NCI-H82 treated with DMSO at 0.1 percent for 48 hours (cell line): ENCODE measurements at regions not wholly inside any gene's neighbourhood (a gene's known extent, or its start where the extent isn't known, plus 50 kb on each side); places are given as distances from the start of the nearest gene placed in this dataset.
"Not testable (repeated sequence)": the region's sequence is repeated elsewhere in the genome, so short reads cannot be mapped to it uniquely, and the experiment has no call there.

Experiments used
- DNase-seq: peaks from one replicate; lab custom pipeline; 2025; ENCODE audit not compliant: unreplicated experiment; lab: John Stamatoyannopoulos, UW

GRCh38 chr18:67805261-67805660, 288.7 kb upstream of the DSEL start:
- DNase-seq: no peak

GRCh38 chr18:67794521-67794920, 278.0 kb upstream of the DSEL start:
- DNase-seq: no peak

GRCh38 chr18:67790527-67790926, 274.0 kb upstream of the DSEL start:
- DNase-seq: no peak

- no peak for DNase-seq
These were observed 272.6 kb upstream of the DSEL start for GRCh38 chr18:67789165-67789545.

GRCh38 chr18:67788310-67789164, 272.0 kb upstream of the DSEL start:
- DNase-seq: no peak

- no peak for DNase-seq
These were observed 266.9 kb upstream of the DSEL start for GRCh38 chr18:67783196-67783946.

- no peak for DNase-seq
These were observed 261.5 kb upstream of the DSEL start for GRCh38 chr18:67778016-67778415.

- DNase-seq: no peak
These were observed 260.4 kb upstream of the DSEL start for GRCh38 chr18:67776929-67777328.

- DNase-seq: no peak
These were observed 254.8 kb upstream of the DSEL start for GRCh38 chr18:67771271-67771670.

- no peak for DNase-seq
These were observed 254.0 kb upstream of the DSEL start for GRCh38 chr18:67770520-67770919.

GRCh38 chr18:67766930-67767329, 250.4 kb upstream of the DSEL start:
- DNase-seq: no peak

GRCh38 chr18:67752211-67752610, 235.7 kb upstream of the DSEL start:
- DNase-seq: not testable (repeated sequence)

- no peak for DNase-seq
These were observed 226.4 kb upstream of the DSEL start for GRCh38 chr18:67742954-67743353.

- no peak for DNase-seq
These were observed 226.0 kb upstream of the DSEL start for GRCh38 chr18:67742525-67742924.

GRCh38 chr18:67735506-67735905, 219.0 kb upstream of the DSEL start:
- DNase-seq: no peak

GRCh38 chr18:67733088-67733487, 216.6 kb upstream of the DSEL start:
- DNase-seq: no peak

- no peak for DNase-seq
These were observed 215.3 kb upstream of the DSEL start for GRCh38 chr18:67731851-67732250.

- no peak for DNase-seq
These were observed 214.4 kb upstream of the DSEL start for GRCh38 chr18:67730886-67731285.

- no peak for DNase-seq
These were observed 211.8 kb upstream of the DSEL start for GRCh38 chr18:67728364-67728763.

GRCh38 chr18:67726882-67727281, 210.4 kb upstream of the DSEL start:
- DNase-seq: no peak

- DNase-seq: no peak
These were observed 201.3 kb upstream of the DSEL start for GRCh38 chr18:67717800-67718199.

GRCh38 chr18:67715567-67715966, 199.0 kb upstream of the DSEL start:
- DNase-seq: no peak
